HEK293 (cell line): ENCODE measurements at regions not wholly inside any gene's neighbourhood (a gene's known extent, or its start where the extent isn't known, plus 50 kb on each side); places are given as distances from the start of the nearest gene placed in this dataset.

Experiments
- CTCF ChIP-seq: fragments of 450-650 bp; formaldehyde crosslinking; IDR thresholded peaks from 2 replicates; pipeline ENCODE4 v1.5.1; 2016; ENCODE audit warnings: missing biosample characterization, missing genetic modification characterization
- INSM2 ChIP-seq: fragments of 450-650 bp; formaldehyde crosslinking; IDR thresholded peaks from 2 replicates; pipeline ENCODE4 v1.5.1; 2016; ENCODE audit warnings: missing biosample characterization, missing genetic modification characterization
- TSHZ1 ChIP-seq: fragments of 450-650 bp; formaldehyde crosslinking; IDR thresholded peaks from 2 replicates; pipeline ENCODE4 v1.5.1; 2016; ENCODE audit warnings: missing biosample characterization, missing genetic modification characterization, borderline replicate concordance
- ZBTB7A ChIP-seq: fragments of 450-650 bp; formaldehyde crosslinking; IDR thresholded peaks from 2 replicates; pipeline ENCODE4 v1.5.1; 2016; ENCODE audit warnings: low read depth, missing biosample characterization, missing genetic modification characterization
- ZNF248 ChIP-seq: fragments of 450-650 bp; formaldehyde crosslinking; IDR thresholded peaks from 2 replicates; pipeline ENCODE4 v1.5.1; 2017; ENCODE audit warnings: missing biosample characterization, missing genetic modification characterization
- ZNF391 ChIP-seq: fragments of 450-650 bp; formaldehyde crosslinking; IDR thresholded peaks from 2 replicates; pipeline ENCODE4 v1.5.1; 2016; ENCODE audit warnings: low read depth, missing biosample characterization, missing genetic modification characterization, borderline replicate concordance
- ZNF624 ChIP-seq: fragments of 450-650 bp; formaldehyde crosslinking; IDR thresholded peaks from 2 replicates; pipeline ENCODE4 v1.5.1; 2017; ENCODE audit warnings: missing biosample characterization, missing genetic modification characterization

- TF ChIP-seq ZBTB7A = no peak
- TF ChIP-seq INSM2 (tag by site-specific recombination) = no peak
- TF ChIP-seq CTCF = no peak
- TF ChIP-seq ZNF248 = no peak
- TF ChIP-seq TSHZ1 (tag by site-specific recombination) = no peak
- no peak for TF ChIP-seq ZNF391
- TF ChIP-seq ZNF624 (tag by site-specific recombination) = no peak
Observed at GRCh38 chr21:41611441-41611840, 103.5 kb upstream of the TMPRSS2 start.
